ENCODE measurements at regions not wholly inside any gene's neighbourhood (a gene's known extent, or its start where the extent isn't known, plus 50 kb on each side); places are given as distances from the start of the nearest gene placed in this dataset.
A peak's percentile ranks its signal among the peaks of the same experiment; 100 is the strongest.

GRCh38 chr22:47921906-47922305 lies 1159.5 kb downstream of the TBC1D22A start:
- WGBS, 5 donors = 93 to 97% (median 95%) methylated on average over 3 of the region's 3 CpGs
- DNase-seq = no peak
- H3K4me1 ChIP-seq = no peaks in the 10 kb centered on the region
- no peak overlapping the region for H3K4me3 ChIP-seq
- H3K27me3 ChIP-seq = no peaks in the 10 kb centered on the region
- TF ChIP-seq CTCF (IDR thresholded peaks at IDR 0.05) = no peak
- TF ChIP-seq POLR2A (IDR thresholded peaks at IDR 0.05) = no peak
- TF ChIP-seq EP300 (IDR thresholded peaks at IDR 0.05) = no peak
- TF ChIP-seq POLR2AphosphoS5 (IDR thresholded peaks at IDR 0.05) = no peak
- H3K27ac ChIP-seq = no peak overlapping the region
- H3K9me3 ChIP-seq = peaks cover 0 to 19% (median 12%) of the 10 kb centered on the region in 4 donors
- H3K36me3 ChIP-seq = no peaks in the 10 kb centered on the region
- intact Hi-C loops (cut with DNase I; ENCODE audit: low total_unique reads) = no loop called here

DNA sequence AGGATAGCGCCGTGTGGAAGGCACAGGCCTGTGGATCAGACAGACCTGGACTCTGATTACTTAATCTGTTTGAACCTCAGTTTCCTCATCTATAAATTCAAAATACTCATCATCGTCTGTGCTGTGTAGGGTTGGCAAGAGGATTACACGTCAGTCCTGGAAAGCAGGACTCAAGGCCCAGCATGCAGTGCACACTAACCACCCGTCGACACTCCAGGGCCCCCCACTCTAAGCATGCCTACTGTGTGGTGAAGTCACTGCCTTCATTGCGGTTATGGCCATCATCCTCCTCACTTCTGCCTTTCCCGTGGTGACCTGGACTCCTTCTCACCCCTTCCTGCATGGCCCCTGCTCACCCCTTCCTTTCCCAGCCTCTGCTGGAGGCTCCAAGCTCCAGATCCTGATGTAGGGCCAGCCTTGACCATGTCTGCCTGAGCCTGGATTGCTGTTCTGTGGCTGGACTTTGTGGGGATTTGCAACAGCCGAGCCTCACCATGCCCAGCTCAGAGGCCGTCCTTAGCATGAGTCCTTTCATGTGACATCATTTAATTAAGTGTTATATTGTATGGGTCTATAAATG lies 1158.0 kb downstream of the TBC1D22A start:
- Histone ChIP-seq H3K27ac (no peak overlapping the region), H3K9me3 (peaks cover 0 to 19% (median 10%) of the 10 kb centered on the region in 4 donors), H3K4me1 (no peaks in the 10 kb centered on the region), H3K27me3 (no peaks in the 10 kb centered on the region), H3K36me3 (no peaks in the 10 kb centered on the region), H3K4me3 (no peak overlapping the region)
- intact Hi-C loops (cut with DNase I; ENCODE audit: low total_unique reads) = no loop called here
- no peak for TF ChIP-seq POLR2A (IDR thresholded peaks at IDR 0.05)
- DNase-seq = no peak
- 70 to 93% (median 84%) methylated on average over 10 of the region's 10 CpGs for WGBS, 5 donors

- H3K27ac ChIP-seq = no peak overlapping the region
- H3K9me3 ChIP-seq = peaks cover 0 to 19% (median 9%) of the 10 kb centered on the region in 4 donors
- no peaks in the 10 kb centered on the region for H3K27me3 ChIP-seq
- TF ChIP-seq POLR2A (IDR thresholded peaks at IDR 0.05) = no peak
- 61 to 88% (median 81%) methylated on average over 6 of the region's 6 CpGs for WGBS, 5 donors
- H3K4me3 ChIP-seq = no peak overlapping the region
- no peaks in the 10 kb centered on the region for H3K36me3 ChIP-seq
- H3K4me1 ChIP-seq = no peaks in the 10 kb centered on the region
- intact Hi-C loops (cut with DNase I; ENCODE audit: low total_unique reads) = no loop called here
- no peak for DNase-seq
Measured at GRCh38 chr22:47919893-47920292, 1157.4 kb downstream of the TBC1D22A start.

GRCh38 chr22:47919001-47919441 lies 1156.6 kb downstream of the TBC1D22A start:
- Histone ChIP-seq H3K27me3 (peaks cover 0 to 5% (median 0%) of the 10 kb centered on the region in 3 donors), H3K4me3 (no peak overlapping the region), H3K9me3 (peaks cover 0 to 14% (median 2%) of the 10 kb centered on the region in 4 donors), H3K27ac (no peak overlapping the region), H3K4me1 (no peaks in the 10 kb centered on the region), H3K36me3 (no peaks in the 10 kb centered on the region)
- intact Hi-C loops (cut with DNase I; ENCODE audit: low total_unique reads) = no loop called here
- TF ChIP-seq EP300 (IDR thresholded peaks at IDR 0.05) = no peak
- no peak for TF ChIP-seq POLR2A (IDR thresholded peaks at IDR 0.05)
- no peak for TF ChIP-seq POLR2AphosphoS5 (IDR thresholded peaks at IDR 0.05)
- TF ChIP-seq CTCF (IDR thresholded peaks at IDR 0.05) = no peak
- peak in 1 of 2 donors; percentile 34 for DNase-seq
- WGBS, 5 donors = 47 to 73% (median 67%) methylated on average over 7 to 11 of the region's 11 CpGs

DNA sequence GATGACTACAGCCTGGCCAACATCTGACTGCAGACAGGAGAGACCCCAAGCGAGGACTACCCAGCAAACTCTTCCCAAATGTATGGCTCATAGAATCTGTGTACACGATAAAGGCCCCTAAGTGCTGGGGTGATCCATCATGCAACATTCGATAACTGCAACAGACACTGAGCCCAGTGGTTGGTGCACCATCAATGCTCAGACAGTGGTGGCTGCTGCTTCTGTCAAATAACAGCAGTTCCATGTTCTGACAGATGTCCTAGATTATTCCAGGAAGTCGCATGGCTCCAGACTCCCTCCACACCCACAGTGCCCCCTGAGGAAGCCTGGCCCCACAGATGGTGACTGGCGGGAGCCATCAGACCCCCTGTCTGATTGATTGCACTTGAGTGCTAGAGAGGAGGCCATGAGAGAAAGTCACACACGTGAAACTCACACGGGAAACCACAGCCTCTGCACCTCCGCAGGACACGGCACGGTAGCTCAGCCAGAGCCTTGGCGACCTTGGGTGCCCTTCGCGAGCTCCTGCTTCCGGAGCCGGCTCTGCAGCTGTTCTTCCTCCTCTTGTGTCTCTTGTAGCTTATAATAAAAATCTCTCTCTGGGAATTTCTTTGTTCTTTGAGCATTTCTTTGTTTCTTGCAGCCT lies 1155.9 kb downstream of the TBC1D22A start:
- H3K9me3 ChIP-seq = peaks cover 0 to 7% (median 0%) of the 10 kb centered on the region in 4 donors
- no peaks in the 10 kb centered on the region for H3K4me1 ChIP-seq
- TF ChIP-seq POLR2A (IDR thresholded peaks at IDR 0.05) = no peak
- TF ChIP-seq EP300 (IDR thresholded peaks at IDR 0.05) = no peak
- TF ChIP-seq CTCF (IDR thresholded peaks at IDR 0.05) = no peak
- TF ChIP-seq POLR2AphosphoS5 (IDR thresholded peaks at IDR 0.05) = no peak
- 55 to 72% (median 66%) methylated on average over 15 of the region's 15 CpGs for WGBS, 5 donors
- peaks cover 0 to 9% (median 0%) of the 10 kb centered on the region in 3 donors for H3K27me3 ChIP-seq
- DNase-seq = peak in 1 of 2 donors; percentile 31
- H3K4me3 ChIP-seq = no peak overlapping the region
- no peak overlapping the region for H3K27ac ChIP-seq
- intact Hi-C loops (cut with DNase I; ENCODE audit: low total_unique reads) = no loop called here
- no peaks in the 10 kb centered on the region for H3K36me3 ChIP-seq
